ENCODE measurements at regions not wholly inside any gene's neighbourhood (a gene's known extent, or its start where the extent isn't known, plus 50 kb on each side); places are given as distances from the start of the nearest gene placed in this dataset.

DNA sequence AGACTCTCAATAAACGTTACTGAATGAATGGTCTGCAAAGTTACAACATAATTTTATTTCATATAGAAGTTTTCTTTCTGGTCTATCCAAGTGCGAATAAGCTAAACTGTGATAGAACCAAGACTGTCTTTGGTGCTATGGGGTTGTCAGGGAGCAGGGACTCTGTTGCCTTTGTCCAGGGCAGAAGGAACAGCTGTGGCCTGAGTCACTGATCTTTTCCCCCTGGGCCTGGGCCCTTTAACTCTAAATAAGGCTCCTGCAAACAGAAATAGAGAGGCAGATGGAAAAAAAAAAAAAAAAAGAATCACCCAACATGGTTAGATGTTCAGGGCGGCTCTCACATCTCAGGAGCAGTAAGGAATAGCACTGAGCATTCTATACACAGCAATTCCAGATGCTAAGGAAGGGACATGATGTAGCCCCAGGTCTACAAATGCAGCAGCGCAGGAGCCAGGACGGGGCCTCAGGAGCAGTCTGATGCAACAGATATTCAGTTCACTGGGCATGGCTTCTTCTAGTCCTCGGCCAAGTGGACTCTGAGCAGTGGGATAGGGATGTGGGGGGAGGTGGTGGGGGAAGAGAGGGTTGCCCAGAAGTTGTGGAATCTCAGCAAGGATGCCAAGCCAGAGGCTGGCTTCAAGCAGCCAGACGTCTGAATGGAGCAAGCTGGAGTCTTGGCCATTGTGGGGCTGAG is 247.1 kb upstream of the SIX2 start:
- no peak overlapping the region for H3K4me3 Mint-ChIP-seq
- H3K27me3 Mint-ChIP-seq, result no peaks in the 10 kb centered on the region
- no peaks in the 10 kb centered on the region for H3K9me3 Mint-ChIP-seq

DNA sequence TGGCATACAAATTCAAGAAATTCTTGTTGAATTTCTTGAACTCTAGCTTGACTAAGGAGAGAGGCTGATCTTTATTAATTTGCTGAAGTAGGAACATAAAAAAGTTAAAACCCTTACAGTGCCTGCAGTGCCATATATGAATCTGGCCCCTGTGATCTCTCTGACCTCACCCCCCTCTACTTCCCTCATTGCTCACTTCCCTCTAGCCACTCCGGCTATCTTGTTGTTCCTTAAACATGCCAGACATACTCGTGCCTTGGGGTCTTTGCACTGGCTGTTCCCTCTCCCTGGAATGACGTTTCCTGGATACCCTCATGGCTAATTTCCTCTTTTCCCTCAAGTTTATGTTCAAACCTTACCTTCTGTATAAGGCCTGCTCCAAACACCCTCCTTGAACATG is 246.3 kb upstream of the SIX2 start:
- Mint-ChIP-seq H3K27me3 (no peaks in the 10 kb centered on the region), H3K27ac (no peak overlapping the region), H3K9me3 (no peaks in the 10 kb centered on the region), H3K36me3 (no peaks in the 10 kb centered on the region), H3K4me3 (no peak overlapping the region), H3K4me1 (no peaks in the 10 kb centered on the region)
- no peak for DNase-seq

More for the DNA sequence above, 247.1 kb upstream of the SIX2 start:
- DNase-seq, result no peak
- no peaks in the 10 kb centered on the region for H3K4me1 Mint-ChIP-seq
- no peak overlapping the region for H3K27ac Mint-ChIP-seq
- H3K36me3 Mint-ChIP-seq, result no peaks in the 10 kb centered on the region

DNA sequence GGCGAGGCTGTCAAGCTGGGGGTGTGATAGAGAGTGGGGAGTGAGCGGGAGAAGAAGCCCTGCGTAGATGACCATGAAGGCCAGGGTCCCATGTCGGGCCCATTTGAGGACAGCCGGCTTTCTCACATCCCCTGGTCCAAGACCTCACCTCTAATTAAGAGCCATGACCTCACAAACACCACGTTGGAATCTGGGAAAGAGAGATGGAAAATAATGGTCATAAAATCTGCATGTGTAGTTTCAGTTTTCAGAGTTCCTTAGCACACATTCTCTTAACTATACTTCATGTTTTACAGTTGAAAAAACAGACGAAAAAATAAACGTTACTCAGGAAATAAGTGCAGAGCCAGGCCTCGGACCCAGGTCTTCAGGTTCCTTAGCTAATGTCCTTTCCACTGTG is 244.8 kb upstream of the SIX2 start:
- no peak overlapping the region for H3K4me3 Mint-ChIP-seq
- no peaks in the 10 kb centered on the region for H3K4me1 Mint-ChIP-seq

DNA sequence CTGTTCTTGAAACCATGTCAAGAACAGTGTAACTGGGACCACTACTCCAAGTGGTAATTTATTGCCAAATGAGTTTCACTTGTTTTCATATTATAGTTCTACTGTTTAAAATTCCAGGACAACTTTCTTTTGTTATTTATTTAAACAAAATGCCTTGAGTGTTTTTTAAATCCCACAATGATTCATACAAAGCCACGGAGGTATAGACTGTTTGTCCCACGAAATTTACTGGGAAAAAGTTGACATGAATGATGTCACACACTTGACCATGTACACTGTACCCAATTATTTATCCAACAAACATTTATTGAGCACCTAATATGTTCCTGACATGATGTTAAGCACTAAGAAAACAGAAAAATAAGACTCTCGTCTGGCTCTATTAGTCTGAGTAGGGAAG is 243.9 kb upstream of the SIX2 start:
- no peaks in the 10 kb centered on the region for H3K27me3 Mint-ChIP-seq
- H3K9me3 Mint-ChIP-seq, result no peaks in the 10 kb centered on the region
- H3K27ac Mint-ChIP-seq, result no peak overlapping the region
- H3K36me3 Mint-ChIP-seq, result no peaks in the 10 kb centered on the region
- DNase-seq, result no peak
- no peak overlapping the region for H3K4me3 Mint-ChIP-seq
- H3K4me1 Mint-ChIP-seq, result no peaks in the 10 kb centered on the region

More for the DNA sequence above, 244.8 kb upstream of the SIX2 start:
- H3K9me3 Mint-ChIP-seq, result no peaks in the 10 kb centered on the region
- no peaks in the 10 kb centered on the region for H3K36me3 Mint-ChIP-seq
- no peak for DNase-seq
- H3K27me3 Mint-ChIP-seq, result no peaks in the 10 kb centered on the region
- H3K27ac Mint-ChIP-seq, result no peak overlapping the region

DNA sequence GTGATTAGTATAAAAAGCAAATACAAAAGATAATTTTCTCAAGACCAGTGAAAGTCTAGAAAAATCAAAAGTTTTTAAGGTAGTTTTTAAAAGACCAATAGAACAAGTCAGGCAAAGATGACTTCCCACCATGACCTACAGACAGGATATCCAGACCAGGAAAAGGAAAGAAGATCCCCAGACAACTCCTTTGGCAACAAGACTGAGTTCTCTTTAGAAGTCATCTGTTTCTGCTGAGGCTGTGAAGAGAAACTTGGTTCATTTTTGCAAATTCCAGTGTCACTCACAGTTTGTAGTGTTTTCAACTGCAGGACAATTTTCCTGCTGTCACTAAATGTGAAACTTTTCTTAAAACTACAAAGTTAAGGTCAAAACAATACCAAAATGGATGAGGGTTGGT is 240.9 kb upstream of the SIX2 start:
- H3K36me3 Mint-ChIP-seq, result no peaks in the 10 kb centered on the region

DNA sequence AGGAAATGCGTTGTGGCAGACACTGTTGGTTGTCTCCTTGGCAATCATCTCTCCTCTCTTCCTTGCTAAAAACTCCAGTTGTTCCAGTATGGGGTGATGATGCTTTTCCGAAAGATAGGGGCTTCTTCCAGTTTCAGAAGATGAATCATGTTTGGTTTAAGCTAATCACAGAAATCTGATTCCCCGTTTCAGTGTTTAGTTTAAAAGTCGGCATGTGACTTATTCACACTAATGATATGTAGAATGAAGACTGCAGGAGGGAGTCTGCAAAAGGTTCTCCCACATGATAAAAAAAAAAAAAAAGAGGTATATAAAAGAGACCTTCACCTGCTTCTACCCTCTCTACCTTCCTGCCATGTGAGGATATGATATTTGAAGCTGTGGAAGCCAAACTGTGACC is 239.0 kb upstream of the SIX2 start:
- H3K27ac Mint-ChIP-seq, result no peak overlapping the region
- H3K9me3 Mint-ChIP-seq, result no peaks in the 10 kb centered on the region
- H3K4me3 Mint-ChIP-seq, result no peak overlapping the region
- no peaks in the 10 kb centered on the region for H3K4me1 Mint-ChIP-seq
- H3K27me3 Mint-ChIP-seq, result peaks cover 3% of the 10 kb centered on the region
- H3K36me3 Mint-ChIP-seq, result no peaks in the 10 kb centered on the region
- no peak for DNase-seq

More for the DNA sequence above, 240.9 kb upstream of the SIX2 start:
- no peak overlapping the region for H3K27ac Mint-ChIP-seq
- H3K4me1 Mint-ChIP-seq, result no peaks in the 10 kb centered on the region
- H3K27me3 Mint-ChIP-seq, result peaks cover 3% of the 10 kb centered on the region
- DNase-seq, result no peak
- H3K9me3 Mint-ChIP-seq, result no peaks in the 10 kb centered on the region
- no peak overlapping the region for H3K4me3 Mint-ChIP-seq

DNA sequence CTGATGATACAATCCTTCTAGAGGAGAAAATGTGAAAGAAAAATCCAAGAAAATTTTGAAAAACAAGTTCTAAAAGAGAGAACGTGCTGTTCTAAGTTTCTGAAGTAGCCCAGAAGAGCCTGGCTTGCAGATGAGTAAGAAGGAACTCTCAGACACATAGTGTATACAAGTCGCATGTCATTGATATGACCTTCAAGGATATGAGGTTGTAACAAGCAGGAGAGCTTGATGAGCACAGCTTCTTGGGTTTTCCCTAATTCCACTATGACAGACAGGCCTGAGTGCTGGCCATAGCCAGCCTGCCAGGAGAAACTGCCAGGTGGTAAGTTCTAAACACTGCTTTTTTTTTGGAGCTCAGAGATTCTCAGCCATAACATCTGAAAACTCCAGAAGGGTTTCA is 235.7 kb upstream of the SIX2 start:
- no peaks in the 10 kb centered on the region for H3K4me1 Mint-ChIP-seq
- H3K9me3 Mint-ChIP-seq, result no peaks in the 10 kb centered on the region
- H3K4me3 Mint-ChIP-seq, result no peak overlapping the region
- H3K27ac Mint-ChIP-seq, result no peak overlapping the region
- H3K36me3 Mint-ChIP-seq, result no peaks in the 10 kb centered on the region
- H3K27me3 Mint-ChIP-seq, result peaks cover 5% of the 10 kb centered on the region
- DNase-seq, result no peak

DNA sequence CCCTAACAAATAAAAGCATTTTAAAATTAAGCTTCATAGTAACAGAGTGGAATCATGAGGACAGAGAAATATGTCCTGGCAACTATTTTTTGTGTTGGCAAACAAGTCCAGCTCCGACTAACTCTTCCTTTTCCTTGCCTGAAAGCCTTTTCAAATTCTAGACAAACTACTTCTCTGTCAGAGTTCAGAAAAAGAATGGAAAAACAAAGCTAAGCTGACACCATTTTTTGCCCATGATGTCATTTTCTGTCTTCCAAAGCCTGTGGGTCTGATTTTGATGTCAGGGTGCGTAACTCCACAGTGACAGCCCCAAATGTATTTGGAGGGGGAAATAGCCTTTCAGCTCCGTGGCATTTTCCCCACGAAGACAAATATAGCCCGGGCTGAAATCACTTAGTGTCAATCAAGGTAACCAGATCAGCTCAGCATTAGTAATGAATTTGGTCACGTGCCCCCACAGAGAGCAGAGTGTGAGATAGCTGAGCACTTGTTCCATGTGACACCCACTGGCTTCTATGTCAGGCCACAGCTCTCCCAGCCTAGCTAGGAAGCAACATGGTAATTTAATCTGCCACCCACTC is 233.0 kb upstream of the SIX2 start:
- no peaks in the 10 kb centered on the region for H3K36me3 Mint-ChIP-seq
- no peak overlapping the region for H3K27ac Mint-ChIP-seq

DNA sequence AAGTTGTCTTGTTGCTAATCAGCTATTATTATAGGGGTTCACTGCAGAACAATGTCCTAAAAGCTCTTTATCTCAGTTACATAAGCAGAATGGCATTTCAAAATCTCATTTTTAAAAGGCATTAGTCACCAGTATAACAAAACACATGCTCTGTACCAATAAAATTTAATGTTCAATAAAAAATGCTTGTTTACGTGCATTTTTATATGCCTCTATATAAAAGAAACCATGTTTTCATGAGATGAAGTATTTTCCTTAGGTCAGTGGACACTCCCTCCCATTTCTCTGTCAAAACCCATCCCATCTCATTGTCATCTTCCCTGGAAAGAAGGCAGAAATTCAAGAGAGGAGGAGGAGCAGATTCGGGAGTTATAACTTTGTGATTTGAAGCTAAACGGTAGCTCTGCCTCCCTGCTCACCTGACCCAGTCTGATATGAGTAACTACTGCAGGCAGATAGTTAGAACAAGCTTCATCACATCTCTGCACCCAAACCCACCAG is 231.9 kb upstream of the SIX2 start:
- no peak for DNase-seq

More for the DNA sequence above, 233.0 kb upstream of the SIX2 start:
- Mint-ChIP-seq H3K4me3 (no peak overlapping the region), H3K4me1 (no peaks in the 10 kb centered on the region), H3K9me3 (no peaks in the 10 kb centered on the region), H3K27me3 (peaks cover 16% of the 10 kb centered on the region)
- DNase-seq, result no peak

DNA sequence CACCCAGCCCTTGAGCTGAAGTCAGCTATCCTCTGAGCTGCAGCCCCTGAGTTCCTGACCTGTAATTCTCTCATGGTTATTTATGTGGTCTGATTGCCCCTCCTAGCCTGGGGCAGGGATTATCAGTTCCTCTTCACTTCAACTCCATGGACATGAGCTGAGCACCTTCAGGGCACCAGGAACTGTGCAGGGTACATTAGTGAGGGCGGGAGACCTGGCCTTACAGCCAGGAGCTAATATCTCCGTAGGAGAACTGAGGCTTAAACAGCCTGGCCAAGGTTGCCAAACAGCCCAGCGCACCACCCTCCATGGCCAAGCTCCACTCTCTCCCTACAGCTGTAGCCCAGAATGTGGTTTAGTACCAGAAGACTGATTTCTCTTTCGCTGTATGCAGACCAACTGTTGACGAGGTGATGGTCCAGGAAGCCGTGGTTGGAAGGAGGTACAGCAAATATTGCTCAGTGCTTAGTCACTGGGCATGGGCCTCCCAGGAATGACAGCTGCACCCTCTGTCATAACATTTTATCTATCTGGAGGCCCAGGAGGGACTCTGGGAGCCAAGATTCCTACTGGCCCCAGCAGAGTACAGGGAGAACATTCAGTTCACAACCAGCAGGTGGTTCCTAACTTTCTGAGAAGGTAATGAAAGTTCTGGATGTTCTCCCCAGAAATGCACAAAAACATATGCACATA is 228.7 kb upstream of the SIX2 start:
- Mint-ChIP-seq H3K27me3 (peaks cover 14% of the 10 kb centered on the region), H3K36me3 (no peaks in the 10 kb centered on the region), H3K27ac (no peak overlapping the region), H3K4me1 (no peaks in the 10 kb centered on the region), H3K9me3 (no peaks in the 10 kb centered on the region), H3K4me3 (no peak overlapping the region)
- DNase-seq, result no peak

More for the DNA sequence above, 231.9 kb upstream of the SIX2 start:
- H3K36me3 Mint-ChIP-seq, result no peaks in the 10 kb centered on the region
- H3K4me3 Mint-ChIP-seq, result no peak overlapping the region
- no peaks in the 10 kb centered on the region for H3K9me3 Mint-ChIP-seq
- H3K4me1 Mint-ChIP-seq, result no peaks in the 10 kb centered on the region
- H3K27ac Mint-ChIP-seq, result no peak overlapping the region
- peaks cover 16% of the 10 kb centered on the region for H3K27me3 Mint-ChIP-seq

DNA sequence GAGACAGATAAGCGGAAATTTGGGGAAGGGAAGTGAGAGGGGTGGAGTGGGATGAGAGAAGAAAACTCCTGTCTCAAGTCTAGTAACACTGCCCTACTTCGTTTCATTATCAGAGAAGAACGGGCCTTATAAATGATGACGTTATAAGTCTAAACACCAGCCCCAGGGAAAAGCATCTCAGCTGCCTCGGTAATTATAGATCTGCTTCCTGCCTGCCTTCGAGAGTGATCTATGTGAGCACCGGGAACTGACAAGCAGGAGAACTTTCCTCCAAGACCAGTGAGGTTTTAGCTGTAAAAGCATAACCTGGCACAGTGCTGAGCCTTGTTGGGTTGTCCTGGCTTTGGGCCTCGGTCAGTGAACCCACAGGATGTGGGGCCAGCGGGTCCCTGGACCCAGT is 227.9 kb upstream of the SIX2 start:
- H3K9me3 Mint-ChIP-seq, result no peaks in the 10 kb centered on the region
- DNase-seq, result no peak
- H3K27ac Mint-ChIP-seq, result no peak overlapping the region
- H3K4me3 Mint-ChIP-seq, result no peak overlapping the region
- peaks cover 14% of the 10 kb centered on the region for H3K27me3 Mint-ChIP-seq
- no peaks in the 10 kb centered on the region for H3K4me1 Mint-ChIP-seq
- H3K36me3 Mint-ChIP-seq, result no peaks in the 10 kb centered on the region

DNA sequence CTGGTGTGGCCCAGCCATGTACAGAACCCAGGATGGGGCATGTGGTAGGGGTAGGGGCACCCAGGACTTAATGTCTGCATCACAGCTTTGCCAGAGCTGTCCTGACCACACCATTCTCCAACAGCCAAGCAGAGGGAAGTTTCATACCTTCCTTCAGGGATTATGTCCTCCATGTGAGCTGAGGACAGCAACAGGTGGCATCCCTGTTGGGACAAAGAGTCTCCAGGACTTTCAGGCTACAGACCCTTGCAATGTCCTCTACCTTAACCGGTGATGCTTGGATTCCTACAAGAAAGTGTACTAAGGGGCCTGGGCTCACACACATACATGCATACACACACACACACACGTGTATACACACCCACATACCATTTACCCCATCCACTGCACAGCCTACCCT is 227.0 kb upstream of the SIX2 start:
- no peaks in the 10 kb centered on the region for H3K36me3 Mint-ChIP-seq
- H3K9me3 Mint-ChIP-seq, result no peaks in the 10 kb centered on the region
- H3K4me1 Mint-ChIP-seq, result no peaks in the 10 kb centered on the region

DNA sequence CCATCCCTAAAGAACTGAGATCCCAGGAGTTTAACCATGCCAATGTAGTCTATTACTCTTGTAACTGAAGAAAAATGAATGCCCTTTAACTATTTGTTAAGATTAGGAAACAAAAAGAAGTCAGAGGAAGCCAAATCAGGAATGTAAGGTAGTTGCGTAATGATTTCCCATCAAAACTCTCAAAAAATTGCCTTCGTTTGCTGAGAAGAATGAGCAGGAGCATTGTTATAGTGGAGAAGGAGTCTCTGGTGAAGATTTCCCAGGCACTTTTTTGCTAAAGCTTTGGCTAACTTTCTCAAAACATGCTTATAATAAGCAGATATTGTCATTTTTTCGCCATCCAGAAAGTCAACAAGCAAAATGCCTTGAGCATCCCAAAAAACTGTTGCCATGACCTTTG is 224.0 kb upstream of the SIX2 start:
- DNase-seq, result no peak
- no peaks in the 10 kb centered on the region for H3K9me3 Mint-ChIP-seq
- H3K36me3 Mint-ChIP-seq, result no peaks in the 10 kb centered on the region

More for the DNA sequence above, 227.0 kb upstream of the SIX2 start:
- no peak for DNase-seq
- Mint-ChIP-seq H3K27ac (no peak overlapping the region), H3K4me3 (no peak overlapping the region), H3K27me3 (peaks cover 12% of the 10 kb centered on the region)

DNA sequence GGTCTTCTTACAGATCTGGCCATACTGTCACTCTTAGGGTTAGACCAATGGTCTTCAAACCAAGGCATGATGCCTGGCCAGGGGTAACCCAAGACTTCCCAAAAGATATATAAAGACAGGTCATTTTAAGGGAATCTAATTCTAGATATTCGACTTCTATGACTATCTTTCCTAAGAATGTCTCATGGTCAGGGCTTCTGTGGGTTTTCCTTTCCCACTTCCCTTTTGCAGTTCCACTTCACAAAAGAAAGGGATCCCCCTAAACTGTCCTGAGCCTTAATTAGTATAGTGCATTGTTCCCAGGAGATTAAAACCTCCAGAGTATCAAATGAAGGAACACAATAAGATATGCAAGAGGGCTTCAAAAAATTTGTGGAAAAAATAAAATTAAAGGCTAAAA is 223.6 kb upstream of the SIX2 start:
- H3K9me3 Mint-ChIP-seq, result peaks cover 3% of the 10 kb centered on the region

More for the DNA sequence above, 224.0 kb upstream of the SIX2 start:
- no peak overlapping the region for H3K27ac Mint-ChIP-seq
- no peaks in the 10 kb centered on the region for H3K4me1 Mint-ChIP-seq
- H3K4me3 Mint-ChIP-seq, result no peak overlapping the region
- peaks cover 4% of the 10 kb centered on the region for H3K27me3 Mint-ChIP-seq

DNA sequence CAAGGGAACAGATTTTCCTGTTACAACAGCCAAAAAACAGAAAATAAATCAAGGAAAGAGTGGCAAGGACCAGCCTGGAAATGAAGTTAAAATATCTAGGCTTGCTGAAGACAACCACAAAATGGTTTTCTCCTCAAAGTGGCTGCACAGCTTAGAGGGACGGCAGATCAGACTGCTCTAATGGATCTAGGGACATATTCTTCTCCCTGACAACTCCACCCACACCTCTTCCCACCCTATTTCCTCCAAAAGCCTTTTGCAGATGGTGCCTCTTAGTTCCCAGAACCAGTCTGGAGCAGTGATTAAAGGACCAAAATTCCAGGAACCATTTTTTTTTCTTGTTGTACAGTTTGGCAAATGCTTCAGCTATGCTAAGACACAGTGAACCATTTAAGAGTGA is 220.2 kb upstream of the SIX2 start:
- Mint-ChIP-seq H3K9me3 (peaks cover 4% of the 10 kb centered on the region), H3K27me3 (peaks cover 12% of the 10 kb centered on the region), H3K27ac (no peak overlapping the region), H3K4me1 (peaks cover under 1% of the 10 kb centered on the region), H3K4me3 (no peak overlapping the region), H3K36me3 (no peaks in the 10 kb centered on the region)
- DNase-seq, result no peak

More for the DNA sequence above, 223.6 kb upstream of the SIX2 start:
- Mint-ChIP-seq H3K4me3 (no peak overlapping the region), H3K27ac (no peak overlapping the region), H3K27me3 (no peaks in the 10 kb centered on the region), H3K36me3 (no peaks in the 10 kb centered on the region), H3K4me1 (no peaks in the 10 kb centered on the region)
- no peak for DNase-seq

Data from activated naive CD8-positive, alpha-beta T cell treated with anti-CD3 and anti-CD28 coated beads for 36 hours (primary cell).